ENCODE measurements at regions not wholly inside any gene's neighbourhood (a gene's known extent, or its start where the extent isn't known, plus 50 kb on each side); places are given as distances from the start of the nearest gene placed in this dataset.
A peak's percentile ranks its signal among the peaks of the same experiment; 100 is the strongest.

GRCh38 chr16:86180244-86180643, 281.3 kb downstream of the IRF8 start:
- TF ChIP-seq TAF1 (IDR thresholded peaks at IDR 0.05; ENCODE audit: low read depth) (no peak), ZBTB7A (IDR thresholded peaks at IDR 0.05; ENCODE audit: low read depth) (no peak)

- no peak for TF ChIP-seq CEBPB (IDR thresholded peaks at IDR 0.05)
- no peak for TF ChIP-seq YY1 (IDR thresholded peaks at IDR 0.05; ENCODE audit: low read depth)
- no peak for TF ChIP-seq FOXM1 (IDR thresholded peaks at IDR 0.05; ENCODE audit: borderline replicate concordance, low read depth)
These were observed 281.8 kb downstream of the IRF8 start for GRCh38 chr16:86180780-86181179.

- TF ChIP-seq TCF12 (IDR thresholded peaks at IDR 0.05; ENCODE audit: low read depth) (no peak), USF1 (IDR thresholded peaks at IDR 0.05) (peak; percentile 46), RAD21 (IDR thresholded peaks at IDR 0.05; ENCODE audit: low read depth) (no peak)
These were observed 282.6 kb downstream of the IRF8 start for GRCh38 chr16:86181526-86181925.

- TF ChIP-seq TCF12 (IDR thresholded peaks at IDR 0.05; ENCODE audit: low read depth) = no peak
- TF ChIP-seq RAD21 (IDR thresholded peaks at IDR 0.05; ENCODE audit: low read depth) = no peak
- no peak for TF ChIP-seq MAX (IDR thresholded peaks at IDR 0.05)
- TF ChIP-seq REST (IDR thresholded peaks at IDR 0.05; ENCODE audit: low read depth) = no peak
- TF ChIP-seq YY1 (IDR thresholded peaks at IDR 0.05; ENCODE audit: low read depth) = no peak
- TF ChIP-seq USF1 (IDR thresholded peaks at IDR 0.05) = no peak
These were observed 285.2 kb downstream of the IRF8 start for GRCh38 chr16:86184185-86184584.

- TF ChIP-seq REST (IDR thresholded peaks at IDR 0.05; ENCODE audit: low read depth) = no peak
- no peak for TF ChIP-seq TEAD4 (IDR thresholded peaks at IDR 0.05)
- no peak for TF ChIP-seq ZBTB7A (IDR thresholded peaks at IDR 0.05; ENCODE audit: low read depth)
- no peak for TF ChIP-seq USF1 (IDR thresholded peaks at IDR 0.05)
- TF ChIP-seq CEBPB (IDR thresholded peaks at IDR 0.05) = no peak
These were observed 286.1 kb downstream of the IRF8 start for GRCh38 chr16:86185089-86185488.

- TF ChIP-seq YY1 (IDR thresholded peaks at IDR 0.05; ENCODE audit: low read depth) (no peak), FOXM1 (IDR thresholded peaks at IDR 0.05; ENCODE audit: borderline replicate concordance, low read depth) (no peak), EP300 (IDR thresholded peaks at IDR 0.05; ENCODE audit: borderline replicate concordance) (no peak), USF1 (IDR thresholded peaks at IDR 0.05) (no peak), TAF1 (IDR thresholded peaks at IDR 0.05; ENCODE audit: low read depth) (no peak), MAX (IDR thresholded peaks at IDR 0.05) (no peak), TEAD4 (IDR thresholded peaks at IDR 0.05) (no peak), CREB1 (IDR thresholded peaks at IDR 0.05; ENCODE audit: low read depth) (no peak), RAD21 (IDR thresholded peaks at IDR 0.05; ENCODE audit: low read depth) (no peak), ZBTB7A (IDR thresholded peaks at IDR 0.05; ENCODE audit: low read depth) (no peak)
These were observed 287.4 kb downstream of the IRF8 start for GRCh38 chr16:86186313-86186712.

- TF ChIP-seq USF1 (IDR thresholded peaks at IDR 0.05) (no peak), TEAD4 (IDR thresholded peaks at IDR 0.05) (no peak), YY1 (IDR thresholded peaks at IDR 0.05; ENCODE audit: low read depth) (no peak), ZBTB7A (IDR thresholded peaks at IDR 0.05; ENCODE audit: low read depth) (no peak), EP300 (IDR thresholded peaks at IDR 0.05; ENCODE audit: borderline replicate concordance) (no peak), MAX (IDR thresholded peaks at IDR 0.05) (no peak), EGR1 (IDR thresholded peaks at IDR 0.05) (no peak), RAD21 (IDR thresholded peaks at IDR 0.05; ENCODE audit: low read depth) (no peak), TAF1 (IDR thresholded peaks at IDR 0.05; ENCODE audit: low read depth) (no peak), CEBPB (IDR thresholded peaks at IDR 0.05) (no peak), TCF12 (IDR thresholded peaks at IDR 0.05; ENCODE audit: low read depth) (no peak), NFIC (IDR thresholded peaks at IDR 0.05) (no peak), REST (IDR thresholded peaks at IDR 0.05; ENCODE audit: low read depth) (no peak), FOXM1 (IDR thresholded peaks at IDR 0.05; ENCODE audit: borderline replicate concordance, low read depth) (no peak)
These were observed 291.0 kb downstream of the IRF8 start for GRCh38 chr16:86189934-86190333.

Data from Ishikawa (cell line).